Stimulated activated naive B cell treated with anti-CD40 and anti-IgM and Interleukin-4, amounts not matched to agents 10 μg/mL and 1 μg/mL and 100 μg/mL, for 72 hours (primary cell): ENCODE measurements at regions not wholly inside any gene's neighbourhood (a gene's known extent, or its start where the extent isn't known, plus 50 kb on each side); places are given as distances from the start of the nearest gene placed in this dataset.
"Not testable (repeated sequence)": the region's sequence is repeated elsewhere in the genome, so short reads cannot be mapped to it uniquely, and the experiment has no call there.

ENCODE experiments used
- ATAC-seq, 2 donors: fragments of 150-1000 bp; cut with Tn5 transposase; replicated peaks; 2 replicates each; pipeline ENCODE4 v1.10.0; 2021; ENCODE audit warnings: moderate library complexity in 1 of 2
- DNase-seq: peaks from one replicate; pipeline ENCODE4 v3.0.0; 2021
- H3K27ac Mint-ChIP-seq: one replicate; pipeline ENCODE4 v1.8.0; 2022; ENCODE audit warnings: mild to moderate bottlenecking, mixed read lengths
- H3K27me3 Mint-ChIP-seq, 2 donors: one replicate each; pipeline ENCODE4 v1.8.0; 2022; ENCODE audit warnings: mixed read lengths in 2 of 2
- H3K36me3 Mint-ChIP-seq, 2 donors: one replicate each; pipeline ENCODE4 v1.8.0; 2022; ENCODE audit warnings: mixed read lengths in 2 of 2, mild to moderate bottlenecking in 1 of 2
- H3K4me1 Mint-ChIP-seq, 2 donors: one replicate each; pipeline ENCODE4 v1.8.0; 2022; ENCODE audit warnings: mixed read lengths in 2 of 2, mild to moderate bottlenecking in 1 of 2
- H3K4me3 Mint-ChIP-seq, 2 donors: one replicate each; pipeline ENCODE4 v1.8.0; 2022; ENCODE audit warnings: mild to moderate bottlenecking in 2 of 2, mixed read lengths in 2 of 2, moderate library complexity in 1 of 2
- H3K9me3 Mint-ChIP-seq, 2 donors: one replicate each; pipeline ENCODE4 v1.8.0; 2022; ENCODE audit warnings: mixed read lengths in 2 of 2, mild to moderate bottlenecking in 1 of 2

GRCh38 chr16:29138698-29139097 lies 153.8 kb downstream of the LAT start:
- H3K27ac Mint-ChIP-seq, H3K4me3 Mint-ChIP-seq: not testable (repeated sequence)

GRCh38 chr16:29137894-29138662 lies 153.2 kb downstream of the LAT start:
- not testable (repeated sequence) for H3K4me1 Mint-ChIP-seq, H3K27me3 Mint-ChIP-seq, H3K4me3 Mint-ChIP-seq, DNase-seq, H3K9me3 Mint-ChIP-seq, ATAC-seq
- Mint-ChIP-seq H3K36me3 (peaks cover 35 to 42% of the 10 kb centered on the region in 2 donors), H3K27ac (peak overlapping the region; percentile 76)

More at GRCh38 chr16:29138698-29139097, 153.8 kb downstream of the LAT start:
- not testable (repeated sequence) for H3K27me3 Mint-ChIP-seq, ATAC-seq, DNase-seq, H3K4me1 Mint-ChIP-seq, H3K9me3 Mint-ChIP-seq
- peaks cover 38 to 45% of the 10 kb centered on the region in 2 donors for H3K36me3 Mint-ChIP-seq

GRCh38 chr16:29137461-29137860 lies 152.6 kb downstream of the LAT start:
- peaks cover 28 to 36% of the 10 kb centered on the region in 2 donors for H3K36me3 Mint-ChIP-seq
- H3K27ac Mint-ChIP-seq, H3K9me3 Mint-ChIP-seq: not testable (repeated sequence)

GRCh38 chr16:29136916-29137315 lies 152.1 kb downstream of the LAT start:
- H3K4me3 Mint-ChIP-seq, H3K27ac Mint-ChIP-seq, H3K9me3 Mint-ChIP-seq, H3K27me3 Mint-ChIP-seq, DNase-seq, H3K4me1 Mint-ChIP-seq, ATAC-seq: not testable (repeated sequence)
- peaks cover 24 to 32% of the 10 kb centered on the region in 2 donors for H3K36me3 Mint-ChIP-seq

More at GRCh38 chr16:29137461-29137860, 152.6 kb downstream of the LAT start:
- not testable (repeated sequence) for DNase-seq, H3K27me3 Mint-ChIP-seq, H3K4me1 Mint-ChIP-seq, H3K4me3 Mint-ChIP-seq, ATAC-seq

- not testable (repeated sequence) for DNase-seq, H3K9me3 Mint-ChIP-seq, ATAC-seq
Measured at GRCh38 chr16:29136046-29136696, 151.3 kb downstream of the LAT start.

GRCh38 chr16:29135098-29135497 lies 150.2 kb downstream of the LAT start:
- not testable (repeated sequence) for H3K4me1 Mint-ChIP-seq, ATAC-seq, H3K27me3 Mint-ChIP-seq, H3K4me3 Mint-ChIP-seq, DNase-seq, H3K27ac Mint-ChIP-seq, H3K9me3 Mint-ChIP-seq
- peaks cover 19 to 28% of the 10 kb centered on the region in 2 donors for H3K36me3 Mint-ChIP-seq

More at GRCh38 chr16:29136046-29136696, 151.3 kb downstream of the LAT start:
- peaks cover 24 to 32% of the 10 kb centered on the region in 2 donors for H3K36me3 Mint-ChIP-seq
- H3K4me3 Mint-ChIP-seq, H3K4me1 Mint-ChIP-seq, H3K27me3 Mint-ChIP-seq, H3K27ac Mint-ChIP-seq: not testable (repeated sequence)

- H3K36me3 Mint-ChIP-seq, result peaks cover 23 to 24% of the 10 kb centered on the region in 2 donors
- not testable (repeated sequence) for H3K27ac Mint-ChIP-seq, H3K4me1 Mint-ChIP-seq, H3K4me3 Mint-ChIP-seq, DNase-seq, ATAC-seq, H3K27me3 Mint-ChIP-seq, H3K9me3 Mint-ChIP-seq
Measured at GRCh38 chr16:29133681-29134430, 149.0 kb downstream of the LAT start.

- H3K36me3 Mint-ChIP-seq, result peaks cover 25 to 28% of the 10 kb centered on the region in 2 donors
- not testable (repeated sequence) for H3K27ac Mint-ChIP-seq, H3K9me3 Mint-ChIP-seq, H3K27me3 Mint-ChIP-seq, H3K4me1 Mint-ChIP-seq, DNase-seq, H3K4me3 Mint-ChIP-seq, ATAC-seq
Measured at GRCh38 chr16:29132869-29133268, 148.0 kb downstream of the LAT start.

GRCh38 chr16:29132444-29132843 lies 147.6 kb downstream of the LAT start:
- peaks cover 25 to 30% of the 10 kb centered on the region in 2 donors for H3K36me3 Mint-ChIP-seq
- not testable (repeated sequence) for H3K4me1 Mint-ChIP-seq, H3K27ac Mint-ChIP-seq, DNase-seq, H3K9me3 Mint-ChIP-seq, H3K4me3 Mint-ChIP-seq, H3K27me3 Mint-ChIP-seq, ATAC-seq

- H3K4me3 Mint-ChIP-seq, DNase-seq, H3K27ac Mint-ChIP-seq: not testable (repeated sequence)
Measured at GRCh38 chr16:29130901-29131851, 146.3 kb downstream of the LAT start.

GRCh38 chr16:29130131-29130711 lies 145.4 kb downstream of the LAT start:
- ATAC-seq, H3K27ac Mint-ChIP-seq, DNase-seq, H3K27me3 Mint-ChIP-seq, H3K4me3 Mint-ChIP-seq, H3K9me3 Mint-ChIP-seq: not testable (repeated sequence)
- H3K4me1 Mint-ChIP-seq, result peaks cover 8 to 12% of the 10 kb centered on the region in 2 donors
- H3K36me3 Mint-ChIP-seq, result peaks cover 32 to 36% of the 10 kb centered on the region in 2 donors

More at GRCh38 chr16:29130901-29131851, 146.3 kb downstream of the LAT start:
- not testable (repeated sequence) for H3K27me3 Mint-ChIP-seq, H3K4me1 Mint-ChIP-seq, ATAC-seq, H3K9me3 Mint-ChIP-seq
- peaks cover 31 to 34% of the 10 kb centered on the region in 2 donors for H3K36me3 Mint-ChIP-seq

- not testable (repeated sequence) for ATAC-seq, H3K9me3 Mint-ChIP-seq, H3K27ac Mint-ChIP-seq, H3K4me3 Mint-ChIP-seq, H3K27me3 Mint-ChIP-seq, DNase-seq
- peaks cover 6 to 12% of the 10 kb centered on the region in 2 donors for H3K4me1 Mint-ChIP-seq
- peaks cover 32 to 36% of the 10 kb centered on the region in 2 donors for H3K36me3 Mint-ChIP-seq
Measured at GRCh38 chr16:29129458-29130038, 144.7 kb downstream of the LAT start.
